Panc1 (cell line): ENCODE measurements at regions not wholly inside any gene's neighbourhood (a gene's known extent, or its start where the extent isn't known, plus 50 kb on each side); places are given as distances from the start of the nearest gene placed in this dataset.

ENCODE experiments used
- CTCF ChIP-seq: fragments of 450-650 bp; IDR thresholded peaks from 2 replicates; pipeline ENCODE4 v1.5.1; 2017; ENCODE audit warnings: mild to moderate bottlenecking
- POLR2AphosphoS5 ChIP-seq: IDR thresholded peaks from 2 replicates; pipeline ENCODE4 v1.6.1; 2012; ENCODE audit warnings: mild to moderate bottlenecking, low read depth, low read length, moderate library complexity
- REST ChIP-seq, 2 experiments: IDR thresholded peaks; 2 replicates each; pipeline ENCODE4 v1.6.1; 2011 to 2012; ENCODE audit warnings: low read depth in 2 of 2, control low read depth in 1 of 2, low read length in 1 of 2, mild to moderate bottlenecking in 1 of 2, moderate library complexity in 1 of 2; ENCODE audit not compliant: insufficient read depth in 1 of 2
- SIN3A ChIP-seq: IDR thresholded peaks from 2 replicates; pipeline ENCODE4 v1.6.1; 2012; ENCODE audit warnings: low read depth, mild to moderate bottlenecking, low read length, moderate library complexity, borderline replicate concordance; ENCODE audit not compliant: insufficient read depth
- TCF7L2 ChIP-seq: IDR thresholded peaks from 2 replicates; pipeline ENCODE4 v1.6.1; 2011; ENCODE audit warnings: mild to moderate bottlenecking, low read depth, low read length, inconsistent platforms

GRCh38 chr6:40148882-40149573 lies 214.8 kb upstream of the MOCS1 start:
- TF ChIP-seq CTCF (no peak), REST (IDR thresholded peaks at IDR 0.05; ENCODE audit: insufficient read depth in 1 of 2, low read depth in 2 of 2, low read length in 1 of 2) (no peak), POLR2AphosphoS5 (no peak), SIN3A (no peak), TCF7L2 (no peak)
